B cell (primary cell): ENCODE measurements at regions not wholly inside any gene's neighbourhood (a gene's known extent, or its start where the extent isn't known, plus 50 kb on each side); places are given as distances from the start of the nearest gene placed in this dataset.

ENCODE experiments used
- ATAC-seq: fragments of 200-7000 bp; cut with Tn5 transposase; one replicate; pipeline ENCODE4 v1.10.0; 2021; ENCODE audit warnings: low read depth, mild to moderate bottlenecking, moderate number of reproducible peaks, moderate library complexity
- CTCF ChIA-PET: fragments of 350-600 bp; sonication (Branson Sonifier 250); formaldehyde crosslinking; loops from one replicate; lab custom pipeline; 2021; ENCODE audit warnings: antibody characterized with exemption, inconsistent platforms; lab: Charles Lee
- POLR2A ChIA-PET: fragments of 350-600 bp; sonication (Branson Sonifier 250); formaldehyde crosslinking; loops from one replicate; lab custom pipeline; 2021; ENCODE audit warnings: antibody characterized with exemption; lab: Charles Lee
- DNase-seq: peaks from one replicate; pipeline ENCODE4 v3.0.0; 2013
- H2AFZ ChIP-seq: 2 replicates; pipeline ENCODE4 v1.6.1; 2012; ENCODE audit warnings: mild to moderate bottlenecking, low read depth, low read length; ENCODE audit not compliant: insufficient read depth, poor library complexity, severe bottlenecking
- H3K27ac ChIP-seq, 2 donors: 1 replicate in 1 of 2; 2 replicates in 1 of 2; pipeline ENCODE4 v1.5.1; 2012 to 2013; ENCODE audit warnings: low read length in 2 of 2, mild to moderate bottlenecking in 2 of 2, moderate library complexity in 1 of 2
- H3K27me3 ChIP-seq, 4 experiments: fragments of 200-600 bp in 1 of 4; sonication (generic) in 1 of 4; replicated peaks in 1 of 4; 1 replicate in 2 of 4; 2 replicates in 2 of 4; pipeline versions ENCODE4 v1.6.1 to v1.7.0; 2013 to 2016; ENCODE audit warnings: low read length in 3 of 4, mild to moderate bottlenecking in 2 of 4, mixed read lengths in 1 of 4, moderate library complexity in 1 of 4; ENCODE audit not compliant: insufficient read depth in 4 of 4, control insufficient read depth in 3 of 4; ENCODE audit errors: control extremely low read depth in 1 of 4
- H3K36me3 ChIP-seq, 2 experiments: replicated peaks in 1 of 2; 1 replicate in 1 of 2; 2 replicates in 1 of 2; pipeline versions ENCODE4 v1.6.1 to v1.7.1; 2013; ENCODE audit warnings: low read length in 1 of 2; ENCODE audit not compliant: insufficient read depth in 2 of 2, control insufficient read depth in 1 of 2; ENCODE audit errors: control extremely low read depth in 1 of 2, extremely low read depth in 1 of 2
- H3K4me1 ChIP-seq, 2 donors: fragments of 200-600 bp in 1 of 2; sonication (generic) in 1 of 2; 1 replicate in 1 of 2; 2 replicates in 1 of 2; pipeline versions ENCODE4 v1.5.1 to v1.6.1; 2013 to 2017; ENCODE audit warnings: low read length in 2 of 2; ENCODE audit not compliant: control insufficient read depth in 2 of 2, insufficient read depth in 2 of 2
- H3K4me2 ChIP-seq: replicated peaks from 2 replicates; pipeline ENCODE3; 2012; ENCODE audit warnings: mild to moderate bottlenecking, low read depth, low read length; ENCODE audit not compliant: poor library complexity, severe bottlenecking
- H3K4me3 ChIP-seq, 5 experiments: fragments of 200-600 bp in 1 of 5; sonication (generic) in 1 of 5; 1 replicate in 3 of 5; 2 replicates in 2 of 5; pipeline versions ENCODE4 v1.5.1 to v1.7.0; 2011 to 2016; ENCODE audit warnings: low read length in 4 of 5, mild to moderate bottlenecking in 4 of 5, low read depth in 2 of 5, control low read depth in 1 of 5, moderate library complexity in 1 of 5; ENCODE audit not compliant: insufficient read depth in 1 of 5; ENCODE audit errors: control extremely low read depth in 1 of 5, extremely low read depth in 1 of 5
- H3K79me2 ChIP-seq: fragments of 200-600 bp; sonication (generic); one replicate; pipeline ENCODE4 v1.6.0; 2016; ENCODE audit warnings: low read length; ENCODE audit not compliant: control insufficient read depth, insufficient read depth
- H3K9ac ChIP-seq: fragments of 200-600 bp; sonication (generic); 2 replicates; pipeline ENCODE4 v1.6.1; 2017; ENCODE audit warnings: mild to moderate bottlenecking, low read length, moderate library complexity
- H3K9me3 ChIP-seq, 3 donors: one replicate each; pipeline versions ENCODE4 v1.6.1 to v1.7.1; 2013; ENCODE audit warnings: low read length in 2 of 3; ENCODE audit not compliant: control insufficient read depth in 2 of 3, insufficient read depth in 1 of 3; ENCODE audit errors: control extremely low read depth in 1 of 3
- H4K20me1 ChIP-seq: 2 replicates; pipeline ENCODE4 v1.6.0; 2012; ENCODE audit warnings: mild to moderate bottlenecking, low read length; ENCODE audit not compliant: insufficient read depth, control insufficient read depth, poor library complexity, severe bottlenecking
- H3K27ac Mint-ChIP-seq: one replicate; pipeline ENCODE4 v1.8.0; 2021; ENCODE audit warnings: mixed read lengths
- H3K27me3 Mint-ChIP-seq: one replicate; pipeline ENCODE4 v1.8.0; 2021; ENCODE audit warnings: mixed read lengths
- H3K4me1 Mint-ChIP-seq: one replicate; pipeline ENCODE4 v1.8.0; 2021; ENCODE audit warnings: mixed read lengths
- H3K4me3 Mint-ChIP-seq: one replicate; pipeline ENCODE4 v1.8.0; 2021; ENCODE audit warnings: mixed read lengths
- H3K9me3 Mint-ChIP-seq: one replicate; pipeline ENCODE4 v1.8.0; 2022; ENCODE audit warnings: mixed read lengths; ENCODE audit not compliant: insufficient read depth
- EZH2 ChIP-seq: IDR thresholded peaks from 2 replicates; pipeline ENCODE4 v1.6.1; 2012; ENCODE audit warnings: borderline replicate concordance, low read depth, mild to moderate bottlenecking, moderate library complexity, low read length; ENCODE audit not compliant: insufficient read depth, poor library complexity, severe bottlenecking
- WGBS: methylation state at CpG from one replicate; pipeline ENCODE4 v1.1.5; 2013; ENCODE audit warnings: missing lambda C conversion rate; ENCODE audit not compliant: insufficient coverage; 5-methylcytosine and 5-hydroxymethylcytosine counted together
- intact Hi-C: fragments of 100-400 bp; cut with micrococcal nuclease; formaldehyde crosslinking; loops from one replicate; pipeline ENCODE4 v1.10.0; 2022
- TF ChIP-seq, protein P1 (sequence below): fragments of 200-600 bp; IDR thresholded peaks from one replicate; pipeline ENCODE4 v1.8.0; 2022; ENCODE audit warnings: antibody characterized with exemption, mild to moderate bottlenecking

DNA sequence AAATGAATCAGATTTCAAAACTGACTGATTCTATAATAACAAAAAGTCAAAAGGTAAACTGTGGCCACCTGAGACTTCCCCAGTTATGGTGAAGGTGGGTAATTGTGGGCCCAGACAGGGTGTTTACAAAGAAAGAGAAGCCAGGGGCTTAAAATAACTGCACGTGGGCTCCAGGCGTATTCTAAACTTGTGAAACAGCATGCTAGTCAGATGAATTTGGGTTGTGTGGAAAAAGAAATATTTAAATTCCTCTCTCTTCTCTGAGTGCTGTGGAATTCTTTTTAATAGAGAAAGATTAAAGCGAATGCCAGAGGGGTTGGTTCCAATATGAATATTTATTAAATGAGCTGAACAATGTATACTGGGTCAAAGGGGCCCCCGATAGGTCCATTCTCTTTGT is 166.3 kb upstream of the AFDN start:
- H3K27ac ChIP-seq = no peak overlapping the region
- no peaks in the 10 kb centered on the region for H3K4me1 Mint-ChIP-seq

GRCh38 chr6:167660944-167661551 is 165.7 kb upstream of the AFDN start:
- Mint-ChIP-seq H3K4me3 (no peak overlapping the region), H3K4me1 (no peaks in the 10 kb centered on the region), H3K27ac (no peak overlapping the region), H3K9me3 (no peaks in the 10 kb centered on the region), H3K27me3 (no peaks in the 10 kb centered on the region)
- ChIA-PET CTCF (no interaction called here), POLR2A (no interaction called here)
- Histone ChIP-seq H3K4me3 (no peak overlapping the region), H3K4me1 (no peaks in the 10 kb centered on the region), H3K4me2 (no peak overlapping the region), H3K79me2 (no peaks in the 10 kb centered on the region), H4K20me1 (no peaks in the 10 kb centered on the region), H3K9ac (no peak overlapping the region), H3K27ac (no peak overlapping the region), H3K36me3 (no peaks in the 10 kb centered on the region), H3K27me3 (no peaks in the 10 kb centered on the region), H2AFZ (no peak overlapping the region), H3K9me3 (peaks cover 0 to 6% (median 0%) of the 10 kb centered on the region in 3 donors)
- TF ChIP-seq EZH2 = no peak
- TF ChIP-seq, protein P1, sequence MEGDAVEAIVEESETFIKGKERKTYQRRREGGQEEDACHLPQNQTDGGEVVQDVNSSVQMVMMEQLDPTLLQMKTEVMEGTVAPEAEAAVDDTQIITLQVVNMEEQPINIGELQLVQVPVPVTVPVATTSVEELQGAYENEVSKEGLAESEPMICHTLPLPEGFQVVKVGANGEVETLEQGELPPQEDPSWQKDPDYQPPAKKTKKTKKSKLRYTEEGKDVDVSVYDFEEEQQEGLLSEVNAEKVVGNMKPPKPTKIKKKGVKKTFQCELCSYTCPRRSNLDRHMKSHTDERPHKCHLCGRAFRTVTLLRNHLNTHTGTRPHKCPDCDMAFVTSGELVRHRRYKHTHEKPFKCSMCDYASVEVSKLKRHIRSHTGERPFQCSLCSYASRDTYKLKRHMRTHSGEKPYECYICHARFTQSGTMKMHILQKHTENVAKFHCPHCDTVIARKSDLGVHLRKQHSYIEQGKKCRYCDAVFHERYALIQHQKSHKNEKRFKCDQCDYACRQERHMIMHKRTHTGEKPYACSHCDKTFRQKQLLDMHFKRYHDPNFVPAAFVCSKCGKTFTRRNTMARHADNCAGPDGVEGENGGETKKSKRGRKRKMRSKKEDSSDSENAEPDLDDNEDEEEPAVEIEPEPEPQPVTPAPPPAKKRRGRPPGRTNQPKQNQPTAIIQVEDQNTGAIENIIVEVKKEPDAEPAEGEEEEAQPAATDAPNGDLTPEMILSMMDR = no peak
- ATAC-seq (no peak), DNase-seq (no peak)
- intact Hi-C loops = no loop called here
- WGBS = 94% methylated on average over 5 of the region's 9 CpGs

More for the DNA sequence above, 166.3 kb upstream of the AFDN start:
- no peaks in the 10 kb centered on the region for H3K27me3 Mint-ChIP-seq
- H3K9me3 ChIP-seq = peaks cover 0 to 6% (median 0%) of the 10 kb centered on the region in 3 donors
- H3K36me3 ChIP-seq = no peaks in the 10 kb centered on the region
- ATAC-seq (no peak), DNase-seq (no peak)
- no peaks in the 10 kb centered on the region for H3K27me3 ChIP-seq
- H3K9me3 Mint-ChIP-seq = no peaks in the 10 kb centered on the region
- no peak overlapping the region for H2AFZ ChIP-seq
- 100% methylated on average over 1 of the region's 4 CpGs for WGBS
- no peaks in the 10 kb centered on the region for H3K4me1 ChIP-seq
- intact Hi-C loops = no loop called here
- no peak overlapping the region for H3K9ac ChIP-seq
- no peak overlapping the region for H3K4me3 Mint-ChIP-seq
- H3K27ac Mint-ChIP-seq = no peak overlapping the region
- ChIA-PET CTCF (no interaction called here), POLR2A (no interaction called here)
- no peak overlapping the region for H3K4me3 ChIP-seq
- no peaks in the 10 kb centered on the region for H4K20me1 ChIP-seq
- no peak overlapping the region for H3K4me2 ChIP-seq
- TF ChIP-seq, protein P1 = no peak
- TF ChIP-seq EZH2 = no peak
- H3K79me2 ChIP-seq = no peaks in the 10 kb centered on the region
